HG02840 (cell line): ENCODE measurements at regions not wholly inside any gene's neighbourhood (a gene's known extent, or its start where the extent isn't known, plus 50 kb on each side); places are given as distances from the start of the nearest gene placed in this dataset.

Experiments
- ATAC-seq: cut with Tn5 transposase; IDR thresholded peaks from one replicate; pipeline ENCODE4 v1.9.1; 2021; ENCODE audit warnings: mild to moderate bottlenecking, moderate library complexity, moderate number of reproducible peaks; ENCODE audit not compliant: unreplicated experiment, low FRiP score

DNA sequence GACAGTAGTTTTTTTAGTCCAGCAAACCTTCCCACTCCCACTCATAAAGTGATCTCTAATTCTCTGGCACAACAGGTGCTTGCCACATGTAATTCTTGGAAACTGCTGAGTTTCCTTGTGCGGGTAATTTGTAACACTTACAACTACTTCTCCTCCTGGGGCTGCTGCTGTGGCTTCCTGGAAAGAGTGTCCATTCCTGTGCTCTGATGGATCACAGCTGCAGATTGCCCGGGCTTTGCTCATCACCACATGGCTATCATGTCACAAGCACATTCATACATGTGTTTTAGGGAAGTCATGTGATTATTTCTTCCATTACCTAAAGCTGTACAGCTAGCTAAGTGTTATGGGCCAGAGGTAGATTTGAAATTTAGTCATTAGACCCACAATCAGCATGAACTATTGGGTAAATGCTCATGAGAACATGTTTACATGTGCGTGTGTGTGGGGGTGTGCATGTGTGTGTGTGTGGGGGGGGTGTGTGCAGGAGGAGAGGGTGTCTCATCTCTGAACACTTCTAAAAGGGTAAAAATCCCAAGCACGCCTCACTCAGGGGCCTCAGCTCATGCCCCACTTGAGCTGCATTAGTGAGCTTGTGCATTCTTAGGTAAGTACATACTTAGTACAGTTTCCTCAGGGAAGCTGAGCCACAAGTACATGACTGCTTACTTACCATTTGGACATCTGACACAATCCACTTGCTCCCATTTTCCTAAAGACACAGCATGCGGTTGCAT, 118.1 kb upstream of the CCDC112 start:
- no peak for ATAC-seq

GRCh38 chr5:115413651-115414050, 117.2 kb upstream of the CCDC112 start:
- no peak for ATAC-seq

GRCh38 chr5:115409094-115409493, 112.6 kb upstream of the CCDC112 start:
- ATAC-seq, result no peak

- no peak for ATAC-seq
Observed at GRCh38 chr5:115402822-115403577, 106.5 kb upstream of the CCDC112 start.

DNA sequence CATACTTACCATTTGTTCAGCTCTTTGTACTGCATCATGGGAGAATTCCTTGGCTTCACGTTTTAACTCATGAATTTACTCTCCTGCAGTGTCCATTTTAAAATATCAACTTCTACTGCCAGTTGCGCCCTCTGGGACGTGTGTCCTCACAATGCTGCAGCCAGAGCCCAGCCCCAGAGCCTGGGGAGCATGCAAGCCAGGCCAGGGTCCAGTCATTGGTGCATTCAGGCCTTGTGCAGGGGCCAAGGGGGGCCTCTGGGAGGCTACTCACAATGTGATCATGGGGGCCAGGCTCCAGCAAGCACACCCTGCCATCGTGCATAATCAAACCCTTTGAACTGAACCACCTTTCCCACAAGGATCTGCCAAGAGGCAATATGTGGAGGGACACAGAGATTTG, 105.6 kb upstream of the CCDC112 start:
- no peak for ATAC-seq

DNA sequence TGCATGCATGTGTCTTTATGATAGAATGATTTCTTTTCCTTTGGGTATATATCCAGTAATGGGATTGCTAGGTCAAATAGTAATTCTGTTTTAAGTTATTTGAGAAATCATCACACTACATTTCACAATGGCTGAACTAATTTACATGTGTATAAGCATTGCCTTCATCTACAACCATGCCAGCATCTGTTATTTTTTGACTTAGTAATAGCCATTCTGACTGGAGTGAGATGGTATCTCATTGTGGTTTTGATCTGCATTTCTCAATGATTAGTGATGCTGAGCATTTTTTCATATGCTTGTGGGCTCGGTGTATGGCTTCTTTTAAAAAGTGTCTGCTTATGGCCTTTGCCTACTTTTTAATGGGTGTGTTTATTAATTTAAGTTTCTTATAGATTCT, 102.3 kb upstream of the CCDC112 start:
- ATAC-seq, result no peak

GRCh38 chr5:115396688-115397087, 100.2 kb upstream of the CCDC112 start:
- no peak for ATAC-seq

- no peak for ATAC-seq
Observed at GRCh38 chr5:115396081-115396480, 99.6 kb upstream of the CCDC112 start.

DNA sequence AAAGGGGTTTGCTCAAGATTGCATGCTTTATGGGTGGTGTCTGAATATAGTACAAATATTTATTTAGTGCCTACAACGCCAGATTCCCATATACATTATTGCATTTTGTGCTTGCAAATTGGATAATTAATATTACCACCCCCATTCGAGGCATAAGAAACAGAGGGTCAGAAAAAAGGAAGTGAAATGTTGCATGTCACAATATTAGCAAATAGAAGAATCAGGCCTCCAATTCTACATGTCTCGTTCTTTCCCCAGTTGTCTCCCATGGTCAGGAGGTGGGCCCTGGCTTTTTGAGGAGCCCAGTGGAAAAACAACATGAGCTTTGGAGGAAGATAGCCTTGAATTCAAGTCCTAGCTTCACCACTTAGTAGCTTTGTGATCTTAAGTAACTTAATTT, 98.1 kb upstream of the CCDC112 start:
- no peak for ATAC-seq

GRCh38 chr5:115393239-115393638, 96.8 kb upstream of the CCDC112 start:
- ATAC-seq, result no peak

GRCh38 chr5:115392611-115393010, 96.2 kb upstream of the CCDC112 start:
- ATAC-seq, result no peak

DNA sequence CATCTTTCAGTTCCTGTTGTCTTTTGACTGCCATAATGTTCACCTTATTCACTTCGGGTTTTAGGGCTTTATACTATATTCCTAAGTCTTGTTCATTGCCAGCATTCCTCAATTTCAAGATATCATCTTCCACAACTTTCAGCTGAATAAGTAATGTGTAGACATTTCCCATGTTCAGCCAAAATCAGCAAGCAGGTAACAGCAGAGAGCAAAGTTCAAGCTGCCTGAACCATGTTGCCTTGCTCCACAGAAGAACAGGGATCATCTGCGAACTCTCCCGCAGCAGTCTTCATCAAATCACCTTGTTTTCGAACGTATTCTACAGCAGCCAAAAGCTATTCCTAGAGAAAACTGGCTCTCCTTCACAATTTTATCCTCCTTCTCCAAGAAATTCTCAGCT, 95.3 kb upstream of the CCDC112 start:
- ATAC-seq, result no peak

GRCh38 chr5:115389799-115390382, 93.4 kb upstream of the CCDC112 start:
- ATAC-seq, result no peak

GRCh38 chr5:115389034-115389798, 92.8 kb upstream of the CCDC112 start:
- no peak for ATAC-seq

- ATAC-seq, result no peak
Observed at GRCh38 chr5:115388240-115388639, 91.8 kb upstream of the CCDC112 start.

DNA sequence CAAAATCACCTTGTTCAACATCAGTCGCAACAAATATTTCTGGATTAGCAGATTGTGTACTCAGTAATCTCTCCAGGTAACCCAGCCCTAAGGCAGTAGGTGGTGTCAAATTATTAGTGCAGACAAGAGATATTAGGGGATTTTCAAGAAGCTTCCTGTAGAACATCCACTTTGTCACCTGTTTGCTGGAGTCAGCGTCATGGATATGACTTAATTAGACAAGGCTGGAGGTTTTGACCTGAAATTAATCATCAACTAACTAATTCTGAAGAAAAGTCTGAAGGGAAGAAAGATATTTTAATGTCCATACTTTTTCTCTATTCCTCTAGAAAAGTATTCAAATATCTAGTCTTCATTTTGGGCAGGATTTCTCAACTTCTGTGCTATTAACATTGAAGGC, 91.4 kb upstream of the CCDC112 start:
- ATAC-seq, result no peak

GRCh38 chr5:115386657-115387056, 90.2 kb upstream of the CCDC112 start:
- ATAC-seq, result no peak

- no peak for ATAC-seq
Observed at GRCh38 chr5:115384587-115385375, 88.3 kb upstream of the CCDC112 start.

DNA sequence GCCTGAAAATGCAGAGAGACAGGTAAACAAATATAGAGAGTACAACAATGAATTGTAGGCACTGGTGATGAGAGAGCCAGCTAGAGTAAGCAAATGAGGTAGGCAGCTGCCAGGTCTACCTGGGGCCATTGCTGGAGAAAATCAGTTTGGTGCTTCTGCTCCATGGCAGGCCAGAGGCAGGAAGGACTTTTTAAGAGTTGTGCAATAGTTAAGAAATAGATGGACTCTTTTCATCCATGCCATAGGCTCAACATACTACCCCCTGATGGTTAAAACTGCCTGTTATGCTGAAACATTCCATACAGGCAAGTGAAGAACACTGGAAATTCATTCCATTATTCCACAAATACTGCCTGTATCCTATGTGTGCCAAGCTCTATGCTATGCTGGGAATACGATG, 86.5 kb upstream of the CCDC112 start:
- ATAC-seq, result no peak
